HepG2 (cell line): ENCODE measurements at regions not wholly inside any gene's neighbourhood (a gene's known extent, or its start where the extent isn't known, plus 50 kb on each side); places are given as distances from the start of the nearest gene placed in this dataset.

Experiments
- ATAC-seq: fragments of 200-7000 bp; cut with Tn5 transposase; 3 replicates; pipeline ENCODE4 v1.9.1; 2020; ENCODE audit warnings: mild to moderate bottlenecking, moderate library complexity
- BruUV-seq: library from RNA; stranded (reverse); fragments of 400-500 nt; replicated peaks from 2 replicates; lab custom pipeline; 2021; lab: Mats Ljungman, UMichigan
- CTCF ChIA-PET: fragments of 300-600 bp; formaldehyde crosslinking; extraction: SDS; loops from one replicate; lab custom pipeline; 2021; ENCODE audit warnings: low total read pairs, inconsistent platforms, low intra/inter-chr PET ratio; lab: Yijun Ruan, JAX
- POLR2A ChIA-PET: fragments of 350-600 bp; sonication (Branson Sonifier 250); formaldehyde crosslinking; loops from one replicate; lab custom pipeline; 2020; ENCODE audit warnings: antibody characterized with exemption, inconsistent platforms; lab: Yijun Ruan, JAX
- DNase-seq: peaks from one replicate; pipeline ENCODE4 v3.0.0-alpha.2; 2015; ENCODE audit warnings: low spot score
- FAIRE-seq: peaks from 3 replicates; lab custom pipeline; 2011; peaks lifted over from hg19 to GRCh38; lab: Jason Lieb, UNC
- H2AFZ ChIP-seq: one replicate; pipeline ENCODE4 v1.6.1; 2011; ENCODE audit warnings: low read length, inconsistent platforms
- H3K27ac ChIP-seq: fragments of 300-600 bp; 3 replicates; pipeline ENCODE4 v1.8.0; 2011; ENCODE audit warnings: mixed run types, mild to moderate bottlenecking, mixed read lengths, low read length, inconsistent platforms; ENCODE audit not compliant: insufficient read depth; ENCODE audit errors: extremely low read length
- H3K27me3 ChIP-seq, 2 experiments: fragments of 200-600 bp in 1 of 2; 2 replicates in 1 of 2; 3 replicates in 1 of 2; pipeline versions ENCODE4 v1.6.0 to v1.8.0; 2011; ENCODE audit warnings: low read length in 2 of 2, mild to moderate bottlenecking in 2 of 2, moderate library complexity in 2 of 2, inconsistent platforms in 1 of 2; ENCODE audit not compliant: insufficient read depth in 2 of 2, control insufficient read depth in 1 of 2
- H3K36me3 ChIP-seq, 2 experiments: fragments of 200-600 bp in 1 of 2; replicated peaks in 1 of 2; 2 replicates in 1 of 2; 3 replicates in 1 of 2; pipeline versions ENCODE4 v1.5.1 to v1.8.0; 2011; ENCODE audit warnings: low read length in 2 of 2, inconsistent platforms in 1 of 2; ENCODE audit not compliant: insufficient read depth in 2 of 2, control insufficient read depth in 1 of 2
- H3K4me1 ChIP-seq: 2 replicates; pipeline ENCODE4 v1.5.1; 2012; ENCODE audit warnings: low read length, inconsistent platforms; ENCODE audit not compliant: insufficient read depth
- H3K4me2 ChIP-seq: 2 replicates; pipeline ENCODE4 v1.6.0; 2011; ENCODE audit warnings: low read depth, low read length, inconsistent platforms
- H3K4me3 ChIP-seq, 3 experiments: fragments of 200-600 bp in 1 of 3; sonication (generic), shearing (Covaris generic) in 1 of 3; replicated peaks in 1 of 3; 2 replicates each; pipeline ENCODE4 v1.5.1; 2011 to 2016; ENCODE audit warnings: low read length in 3 of 3, inconsistent platforms in 2 of 3, low read depth in 2 of 3, mild to moderate bottlenecking in 2 of 3, control low read depth in 1 of 3, mixed read lengths in 1 of 3; ENCODE audit not compliant: insufficient read depth in 1 of 3
- H3K79me2 ChIP-seq: one replicate; pipeline ENCODE4 v1.6.1; 2011; ENCODE audit warnings: low read length, inconsistent platforms; ENCODE audit not compliant: insufficient read depth
- H3K9ac ChIP-seq: 2 replicates; pipeline ENCODE4 v1.6.0; 2011; ENCODE audit warnings: mild to moderate bottlenecking, low read depth, low read length, inconsistent platforms; ENCODE audit not compliant: insufficient read depth
- H3K9me3 ChIP-seq: 2 replicates; pipeline ENCODE4 v1.5.1; 2012; ENCODE audit warnings: mild to moderate bottlenecking, low read length
- H4K20me1 ChIP-seq: 2 replicates; pipeline ENCODE4 v1.6.0; 2011; ENCODE audit warnings: inconsistent platforms, mild to moderate bottlenecking, low read length, moderate library complexity; ENCODE audit not compliant: insufficient read depth
- AGO2 ChIP-seq: fragments of 200-400 bp; formaldehyde crosslinking; optimal IDR thresholded peaks from 2 replicates; pipeline ENCODE3; 2017; ENCODE audit warnings: mild to moderate bottlenecking, low read depth, low read length, moderate library complexity
- ARNT2 ChIP-seq: sonication (generic); formaldehyde crosslinking; IDR thresholded peaks from 2 replicates; pipeline ENCODE4 v1.8.0; 2022; ENCODE audit warnings: mild to moderate bottlenecking, low read depth, missing genetic modification reagents, moderate library complexity
- ATF1 ChIP-seq: IDR thresholded peaks from 2 replicates; pipeline ENCODE4 v1.6.1; 2016; ENCODE audit warnings: mild to moderate bottlenecking, control low read depth
- DNMT1 ChIP-seq: sonication (generic); formaldehyde crosslinking; IDR thresholded peaks from 2 replicates; pipeline ENCODE4 v1.5.1; 2020; ENCODE audit warnings: mild to moderate bottlenecking, missing genetic modification reagents
- DRAP1 ChIP-seq: IDR thresholded peaks from 2 replicates; pipeline ENCODE4 v1.6.1; 2016; ENCODE audit warnings: missing genetic modification reagents, missing compliant biosample characterization
- ELF3 ChIP-seq: IDR thresholded peaks from 2 replicates; pipeline ENCODE4 v1.6.1; 2016; ENCODE audit warnings: missing genetic modification reagents, missing compliant biosample characterization
- HBP1 ChIP-seq: IDR thresholded peaks from 2 replicates; pipeline ENCODE4 v1.6.1; 2016; ENCODE audit warnings: low read depth, control low read depth
- IRF2 ChIP-seq: IDR thresholded peaks from 2 replicates; pipeline ENCODE4 v1.6.1; 2018; ENCODE audit warnings: missing genetic modification reagents, missing compliant biosample characterization
- MYNN ChIP-seq: sonication (generic); formaldehyde crosslinking; IDR thresholded peaks from 2 replicates; pipeline ENCODE4 v1.4.0; 2020; ENCODE audit warnings: mild to moderate bottlenecking, low read depth, missing genetic modification reagents
- RXRA ChIP-seq: sonication (generic); formaldehyde crosslinking; IDR thresholded peaks from 2 replicates; pipeline ENCODE4 v1.5.1; 2020; ENCODE audit warnings: missing genetic modification reagents
- TARDBP ChIP-seq: sonication (generic); formaldehyde crosslinking; IDR thresholded peaks from 2 replicates; pipeline ENCODE4 v1.8.0; 2022; ENCODE audit warnings: mild to moderate bottlenecking, missing genetic modification reagents
- ZBTB20 ChIP-seq: sonication (generic); formaldehyde crosslinking; IDR thresholded peaks from 2 replicates; pipeline ENCODE4 v1.8.1; 2023; ENCODE audit warnings: missing genetic modification reagents, low read depth, mild to moderate bottlenecking, borderline replicate concordance
- ZBTB26 ChIP-seq: IDR thresholded peaks from 2 replicates; pipeline ENCODE4 v1.6.1; 2016; ENCODE audit warnings: missing compliant biosample characterization, missing genetic modification reagents, borderline replicate concordance
- ZBTB44 ChIP-seq: sonication (generic); formaldehyde crosslinking; IDR thresholded peaks from 2 replicates; pipeline ENCODE4 v1.4.0; 2020; ENCODE audit warnings: missing genetic modification reagents
- ZEB1 ChIP-seq: IDR thresholded peaks from 2 replicates; pipeline ENCODE4 v1.6.1; 2012; ENCODE audit warnings: mild to moderate bottlenecking, low read depth, inconsistent platforms; ENCODE audit not compliant: insufficient replicate concordance
- ZKSCAN8 ChIP-seq: IDR thresholded peaks from 2 replicates; pipeline ENCODE4 v1.6.1; 2016; ENCODE audit warnings: borderline replicate concordance, missing genetic modification reagents, missing compliant biosample characterization
- ZNF367 ChIP-seq: sonication (generic); formaldehyde crosslinking; IDR thresholded peaks from 2 replicates; pipeline ENCODE4 v1.4.0; 2020; ENCODE audit warnings: missing genetic modification reagents, borderline replicate concordance
- ZNF563 ChIP-seq: sonication (generic); formaldehyde crosslinking; IDR thresholded peaks from 2 replicates; pipeline ENCODE4 v1.8.0; 2022; ENCODE audit warnings: mild to moderate bottlenecking, moderate library complexity, missing genetic modification reagents
- ZNF567 ChIP-seq: sonication (generic); formaldehyde crosslinking; IDR thresholded peaks from 2 replicates; pipeline ENCODE4 v1.8.1; 2023; ENCODE audit warnings: mild to moderate bottlenecking, missing genetic modification reagents, borderline replicate concordance
- ZNF780A ChIP-seq: sonication (generic); formaldehyde crosslinking; IDR thresholded peaks from 2 replicates; pipeline ENCODE4 v1.8.0; 2022; ENCODE audit warnings: mild to moderate bottlenecking, missing genetic modification reagents, moderate library complexity
- WGBS: methylation state at CpG from one replicate; pipeline ENCODE4 v1.1.6; 2017; ENCODE audit warnings: low lambda C conversion rate; 5-methylcytosine and 5-hydroxymethylcytosine counted together
- in situ Hi-C: cut with HindIII; loops from 2 replicates; pipeline ENCODE4 v1.10.0; 2017; ENCODE audit warnings: low pct_unique_long_range_greater_than_20kb; ENCODE audit not compliant: extremely low pct_ligation_motif_present
- intact Hi-C: fragments of 100-400 bp; cut with micrococcal nuclease; formaldehyde crosslinking; loops from one replicate; pipeline ENCODE4 v1.10.0; 2022; ENCODE audit not compliant: unreplicated experiment

GRCh38 chr14:35929186-35929585, 103.0 kb downstream of the BRMS1L start (continued):
- TF ChIP-seq ZEB1 (no peak), TARDBP (no peak), ARNT2 (CRISPR knock-in tag) (no peak), ZBTB26 (CRISPR knock-in tag) (no peak), ZNF367 (CRISPR knock-in tag) (no peak), ZBTB20 (no peak), DNMT1 (CRISPR knock-in tag) (no peak), ZKSCAN8 (CRISPR knock-in tag) (no peak)

GRCh38 chr14:35927727-35928126, 101.6 kb downstream of the BRMS1L start:
- ATAC-seq = no peak
- CTCF ChIA-PET = no interaction called here
- TF ChIP-seq MYNN (CRISPR knock-in tag) (no peak), ELF3 (CRISPR knock-in tag) (no peak), ZBTB44 (CRISPR knock-in tag) (no peak), IRF2 (CRISPR knock-in tag) (no peak), AGO2 (no peak), ZNF780A (CRISPR knock-in tag) (no peak), ZBTB26 (CRISPR knock-in tag) (no peak), ZNF567 (CRISPR knock-in tag) (no peak), HBP1 (CRISPR knock-in tag) (no peak), ZNF563 (CRISPR knock-in tag) (no peak), DRAP1 (CRISPR knock-in tag) (no peak), RXRA (no peak), ATF1 (CRISPR knock-in tag) (no peak), TARDBP (no peak)

More at GRCh38 chr14:35927727-35928126, 101.6 kb downstream of the BRMS1L start:
- Histone ChIP-seq H3K4me2 (no peak overlapping the region), H3K79me2 (no peaks in the 10 kb centered on the region), H3K9ac (no peak overlapping the region), H3K36me3 (no peaks in the 10 kb centered on the region), H3K9me3 (no peaks in the 10 kb centered on the region), H4K20me1 (no peaks in the 10 kb centered on the region), H2AFZ (no peak overlapping the region), H3K27me3 (peaks cover 0 to 4% of the 10 kb centered on the region in 2 experiments; a peak in 1 of 5 replicates), H3K4me1 (no peaks in the 10 kb centered on the region), H3K4me3 (no peak overlapping the region), H3K27ac (no peak overlapping the region)
- POLR2A ChIA-PET = no interaction called here
- in situ Hi-C loops = no loop called here
- FAIRE-seq = no peak
- intact Hi-C loops = no loop called here
- 39% methylated on average over 3 of the region's 3 CpGs for WGBS
- no peak for DNase-seq
- BruUV-seq = no TSS peak
